ENCODE measurements at regions not wholly inside any gene's neighbourhood (a gene's known extent, or its start where the extent isn't known, plus 50 kb on each side); places are given as distances from the start of the nearest gene placed in this dataset.

GRCh38 chr14:103214461-103214958 lies 91.2 kb downstream of the TNFAIP2 start:
- TF ChIP-seq CTCF (IDR thresholded peaks at IDR 0.05) (no peak), POLR2A (IDR thresholded peaks at IDR 0.05) (no peak)

Measured in testis (tissue), 2 donors.